HEK293T (cell line): ENCODE measurements at regions not wholly inside any gene's neighbourhood (a gene's known extent, or its start where the extent isn't known, plus 50 kb on each side); places are given as distances from the start of the nearest gene placed in this dataset.
A peak's percentile ranks its signal among the peaks of the same experiment; 100 is the strongest.
"Not testable (repeated sequence)": the region's sequence is repeated elsewhere in the genome, so short reads cannot be mapped to it uniquely, and the experiment has no call there.

ENCODE experiments used
- CTCF ChIA-PET: fragments of 350-600 bp; formaldehyde crosslinking; extraction: SDS; loops from one replicate; lab custom pipeline; 2021; ENCODE audit warnings: antibody characterized with exemption, inconsistent platforms; lab: Yijun Ruan, JAX
- POLR2A ChIA-PET: fragments of 350-600 bp; formaldehyde crosslinking; extraction: SDS; loops from one replicate; lab custom pipeline; 2020; ENCODE audit warnings: antibody characterized with exemption, inconsistent platforms; lab: Yijun Ruan, JAX
- DNase-seq: peaks from one replicate; pipeline ENCODE4 v3.0.0; 2012; ENCODE audit warnings: mixed read lengths; ENCODE audit errors: extremely low spot score
- ARNT ChIP-seq: fragments of 450-650 bp; IDR thresholded peaks from 2 replicates; pipeline ENCODE4 v1.6.1; 2017; ENCODE audit warnings: mild to moderate bottlenecking
- BHLHE40 ChIP-seq: fragments of 450-650 bp; IDR thresholded peaks from 2 replicates; pipeline ENCODE4 v1.6.1; 2016; ENCODE audit warnings: mild to moderate bottlenecking, moderate library complexity, borderline replicate concordance
- CTBP1 ChIP-seq: fragments of 450-650 bp; IDR thresholded peaks from 2 replicates; pipeline ENCODE4 v1.6.1; 2016; ENCODE audit warnings: borderline replicate concordance
- ELF4 ChIP-seq: fragments of 450-650 bp; IDR thresholded peaks from 2 replicates; pipeline ENCODE4 v1.6.1; 2017; ENCODE audit warnings: antibody characterized with exemption
- FOXA1 ChIP-seq: fragments of 450-650 bp; IDR thresholded peaks from 2 replicates; pipeline ENCODE4 v1.6.1; 2016; ENCODE audit warnings: mild to moderate bottlenecking
- FOXK2 ChIP-seq: fragments of 450-650 bp; IDR thresholded peaks from 2 replicates; pipeline ENCODE4 v1.6.1; 2016; ENCODE audit warnings: mild to moderate bottlenecking
- FOXM1 ChIP-seq: fragments of 450-650 bp; IDR thresholded peaks from 2 replicates; pipeline ENCODE4 v1.6.1; 2017; ENCODE audit warnings: mild to moderate bottlenecking, borderline replicate concordance
- HDGF ChIP-seq: fragments of 450-650 bp; IDR thresholded peaks from 2 replicates; pipeline ENCODE4 v1.6.1; 2017; ENCODE audit warnings: antibody characterized with exemption, borderline replicate concordance
- L3MBTL2 ChIP-seq: fragments of 450-650 bp; conservative IDR thresholded peaks from 2 replicates; pipeline ENCODE4 v1.6.1; 2016; ENCODE audit warnings: mild to moderate bottlenecking
- LEF1 ChIP-seq: fragments of 450-650 bp; IDR thresholded peaks from 2 replicates; pipeline ENCODE4 v1.6.1; 2017; ENCODE audit warnings: mild to moderate bottlenecking, borderline replicate concordance
- NFRKB ChIP-seq: fragments of 450-650 bp; IDR thresholded peaks from 2 replicates; pipeline ENCODE4 v1.6.1; 2016; ENCODE audit warnings: mild to moderate bottlenecking, moderate library complexity
- SP1 ChIP-seq: fragments of 450-650 bp; IDR thresholded peaks from 2 replicates; pipeline ENCODE4 v1.6.1; 2017
- SUZ12 ChIP-seq: fragments of 450-650 bp; IDR thresholded peaks from 2 replicates; pipeline ENCODE4 v1.6.1; 2016; ENCODE audit warnings: mild to moderate bottlenecking
- TARDBP ChIP-seq: fragments of 450-650 bp; IDR thresholded peaks from 2 replicates; pipeline ENCODE4 v1.6.1; 2016
- ZNF384 ChIP-seq: fragments of 450-650 bp; IDR thresholded peaks from 2 replicates; pipeline ENCODE4 v1.6.1; 2016
- TF ChIP-seq, protein P1 (sequence below): fragments of 450-650 bp; IDR thresholded peaks from 2 replicates; pipeline ENCODE4 v1.6.1; 2016

DNA sequence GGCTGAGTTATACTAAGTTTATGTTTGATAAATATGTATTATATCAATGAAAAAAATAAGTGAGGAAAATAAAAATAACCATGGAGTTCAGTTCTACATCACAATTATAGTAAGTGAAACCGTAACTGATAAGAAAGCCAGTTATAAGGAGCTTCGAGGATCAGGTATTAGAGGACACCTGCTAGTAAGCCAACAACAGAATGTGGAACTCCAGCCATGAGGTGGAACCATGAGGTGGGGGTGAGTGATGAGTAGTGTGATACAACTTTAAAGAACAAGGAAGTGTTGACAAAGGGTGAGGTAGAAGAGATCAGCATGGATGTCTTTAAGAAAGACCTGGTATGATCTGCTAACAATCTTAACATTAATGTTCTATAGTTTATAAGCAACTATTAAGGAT is 452.9 kb downstream of the GUCY1A2 start:
- no peak for DNase-seq
- ChIA-PET CTCF (no interaction called here), POLR2A (no interaction called here)

DNA sequence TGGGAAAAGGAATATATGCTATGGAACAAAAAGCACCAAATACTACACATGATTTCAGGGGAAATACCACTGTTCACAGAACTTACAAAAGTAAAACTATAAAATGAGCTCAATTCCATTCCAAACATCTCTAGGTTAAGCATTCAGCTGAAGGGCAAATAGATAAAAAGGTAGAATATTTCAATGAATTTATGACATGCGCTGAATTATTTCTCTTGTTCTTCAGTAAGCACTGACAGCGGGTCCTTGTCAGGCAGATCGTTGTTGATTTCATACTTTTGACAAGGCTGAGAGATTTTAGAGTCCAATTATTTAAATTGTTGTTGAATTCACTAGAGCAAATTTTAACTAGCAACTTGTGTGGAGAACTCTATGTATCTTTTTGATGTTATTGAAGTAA is 449.6 kb downstream of the GUCY1A2 start:
- POLR2A ChIA-PET: no interaction called here
- CTCF ChIA-PET: no interaction called here
- no peak for DNase-seq
- no peak for TF ChIP-seq BHLHE40
- TF ChIP-seq ELF4: no peak
- no peak for TF ChIP-seq FOXK2
- TF ChIP-seq TARDBP: no peak
- no peak for TF ChIP-seq CTBP1
- no peak for TF ChIP-seq LEF1
- no peak for TF ChIP-seq SUZ12
- no peak for TF ChIP-seq SP1
- no peak for TF ChIP-seq FOXA1
- TF ChIP-seq L3MBTL2: no peak
- TF ChIP-seq, protein P1, sequence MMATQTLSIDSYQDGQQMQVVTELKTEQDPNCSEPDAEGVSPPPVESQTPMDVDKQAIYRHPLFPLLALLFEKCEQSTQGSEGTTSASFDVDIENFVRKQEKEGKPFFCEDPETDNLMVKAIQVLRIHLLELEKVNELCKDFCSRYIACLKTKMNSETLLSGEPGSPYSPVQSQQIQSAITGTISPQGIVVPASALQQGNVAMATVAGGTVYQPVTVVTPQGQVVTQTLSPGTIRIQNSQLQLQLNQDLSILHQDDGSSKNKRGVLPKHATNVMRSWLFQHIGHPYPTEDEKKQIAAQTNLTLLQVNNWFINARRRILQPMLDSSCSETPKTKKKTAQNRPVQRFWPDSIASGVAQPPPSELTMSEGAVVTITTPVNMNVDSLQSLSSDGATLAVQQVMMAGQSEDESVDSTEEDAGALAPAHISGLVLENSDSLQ: no peak
- TF ChIP-seq ZNF384: no peak

More for the DNA sequence above, 452.9 kb downstream of the GUCY1A2 start:
- TF ChIP-seq, protein P1: no peak
- TF ChIP-seq ELF4: no peak
- no peak for TF ChIP-seq ZNF384
- no peak for TF ChIP-seq HDGF
- no peak for TF ChIP-seq LEF1
- no peak for TF ChIP-seq FOXM1
- no peak for TF ChIP-seq CTBP1
- TF ChIP-seq FOXK2: no peak
- TF ChIP-seq SUZ12: no peak
- TF ChIP-seq SP1: no peak
- TF ChIP-seq L3MBTL2: no peak
- TF ChIP-seq ARNT: no peak
- no peak for TF ChIP-seq FOXA1
- no peak for TF ChIP-seq TARDBP
- TF ChIP-seq BHLHE40: no peak

- POLR2A ChIA-PET, DNase-seq, CTCF ChIA-PET: not testable (repeated sequence)
Measured at GRCh38 chr11:106577384-106577783, 440.9 kb downstream of the GUCY1A2 start.

DNA sequence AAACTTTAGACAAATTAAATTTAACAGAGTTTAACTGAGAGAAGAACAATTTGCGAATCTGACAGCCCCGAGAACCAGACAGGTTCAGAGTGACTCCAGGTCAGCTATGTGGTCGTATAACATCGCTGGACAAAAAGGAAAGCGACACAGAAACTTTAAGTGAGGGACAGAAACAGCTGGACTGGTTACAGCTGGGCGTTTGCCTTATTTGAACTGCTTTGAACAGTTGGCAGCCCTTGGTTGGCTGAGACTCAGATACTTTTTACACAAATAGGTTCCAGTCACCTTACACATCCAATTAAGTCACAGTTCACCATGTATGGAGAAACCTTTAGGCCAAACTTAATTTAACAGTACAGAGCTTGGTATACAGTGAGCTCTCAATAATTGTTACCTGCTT is 436.9 kb downstream of the GUCY1A2 start:
- CTCF ChIA-PET: no interaction called here
- POLR2A ChIA-PET: no interaction called here
- TF ChIP-seq CTBP1 (no peak), FOXK2 (no peak), SUZ12 (no peak), ELF4 (no peak), TARDBP (no peak)
- no peak for DNase-seq

GRCh38 chr11:106585061-106585460 is 433.2 kb downstream of the GUCY1A2 start:
- DNase-seq: peak; percentile 18
- ChIA-PET POLR2A (no interaction called here), CTCF (no interaction called here)
- no peak for TF ChIP-seq ELF4
- TF ChIP-seq FOXK2: no peak
- no peak for TF ChIP-seq ZNF384
- TF ChIP-seq SUZ12: no peak
- TF ChIP-seq FOXA1: no peak
- TF ChIP-seq ARNT: no peak
- no peak for TF ChIP-seq NFRKB

DNA sequence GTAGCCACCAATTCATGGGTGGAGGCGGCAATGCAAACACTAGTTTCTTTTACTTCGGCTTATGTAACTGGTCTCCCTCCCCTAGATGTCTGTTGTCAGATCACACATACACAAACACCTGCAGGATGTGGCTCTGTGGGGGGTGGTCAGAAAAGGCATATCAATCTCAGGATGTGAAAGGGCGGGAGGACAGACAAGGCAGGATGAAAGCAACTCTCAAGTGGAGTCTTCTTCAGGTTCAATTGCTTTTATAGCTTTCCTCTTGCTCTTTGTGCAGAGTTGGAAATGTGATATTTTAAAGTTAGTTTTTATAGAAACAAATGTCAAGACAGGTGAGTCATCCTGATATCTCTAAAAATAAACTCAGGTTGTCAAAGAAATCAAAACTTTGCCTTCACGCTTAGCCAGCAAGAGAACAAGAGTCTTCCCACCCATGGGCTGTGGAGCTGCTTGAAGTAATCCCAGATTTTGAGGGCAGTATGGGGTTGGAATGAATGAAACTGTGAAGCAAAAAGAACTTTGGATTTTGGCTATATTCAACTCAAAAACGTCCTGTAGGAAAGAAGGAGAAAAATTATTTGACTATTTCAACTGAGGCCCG is 423.4 kb downstream of the GUCY1A2 start:
- no peak for DNase-seq

More for the DNA sequence above, 423.4 kb downstream of the GUCY1A2 start:
- POLR2A ChIA-PET: no interaction called here
- CTCF ChIA-PET: no interaction called here
- TF ChIP-seq L3MBTL2: no peak
- TF ChIP-seq LEF1: no peak
- TF ChIP-seq BHLHE40: no peak
- no peak for TF ChIP-seq SP1
- TF ChIP-seq FOXA1: no peak
- TF ChIP-seq, protein P1: no peak
- no peak for TF ChIP-seq ARNT
- TF ChIP-seq ZNF384: no peak
- TF ChIP-seq HDGF: no peak
- TF ChIP-seq CTBP1: no peak
- no peak for TF ChIP-seq ELF4
- TF ChIP-seq FOXM1: no peak
- no peak for TF ChIP-seq NFRKB
- no peak for TF ChIP-seq TARDBP
- TF ChIP-seq FOXK2: no peak
- no peak for TF ChIP-seq SUZ12
